Adipocyte (in vitro differentiated cells): ENCODE measurements at regions not wholly inside any gene's neighbourhood (a gene's known extent, or its start where the extent isn't known, plus 50 kb on each side); places are given as distances from the start of the nearest gene placed in this dataset.
"Not testable (repeated sequence)": the region's sequence is repeated elsewhere in the genome, so short reads cannot be mapped to it uniquely, and the experiment has no call there.

ENCODE experiments used
- DNase-seq: peaks from one replicate; pipeline ENCODE4 v3.0.0-alpha.2; 2015; ENCODE audit warnings: low read depth
- H3K27me3 ChIP-seq: replicated peaks from 2 replicates; pipeline ENCODE4 v1.7.0; 2013; ENCODE audit warnings: mild to moderate bottlenecking, low read length, moderate library complexity; ENCODE audit not compliant: control insufficient read depth, insufficient read depth
- H3K36me3 ChIP-seq: 2 replicates; pipeline ENCODE4 v1.7.0; 2013; ENCODE audit warnings: low read length, mild to moderate bottlenecking, moderate library complexity; ENCODE audit not compliant: control insufficient read depth, insufficient read depth, severe bottlenecking
- H3K4me1 ChIP-seq: 2 replicates; pipeline ENCODE4 v1.7.0; 2013; ENCODE audit warnings: mild to moderate bottlenecking, low read length, moderate library complexity; ENCODE audit not compliant: control insufficient read depth, insufficient read depth
- H3K4me3 ChIP-seq: 2 replicates; pipeline ENCODE4 v1.7.0; 2013; ENCODE audit warnings: mild to moderate bottlenecking, low read length, moderate library complexity
- H3K9ac ChIP-seq: 2 replicates; pipeline ENCODE4 v1.7.0; 2013; ENCODE audit warnings: mild to moderate bottlenecking, low read length, moderate library complexity
- H3K9me3 ChIP-seq: 2 replicates; pipeline ENCODE4 v1.7.0; 2013; ENCODE audit warnings: mild to moderate bottlenecking, low read length, moderate library complexity; ENCODE audit not compliant: control insufficient read depth

- DNase-seq, result peak; percentile 80
- Histone ChIP-seq H3K4me3 (no peak overlapping the region), H3K9me3 (no peaks in the 10 kb centered on the region), H3K4me1 (peaks cover 8% of the 10 kb centered on the region), H3K36me3 (no peaks in the 10 kb centered on the region), H3K9ac (no peak overlapping the region), H3K27me3 (no peaks in the 10 kb centered on the region)
Observed at GRCh38 chr13:65336916-65337315, 1893.2 kb downstream of the PCDH9 start.

- Histone ChIP-seq H3K36me3 (no peaks in the 10 kb centered on the region), H3K4me1 (peaks cover 8% of the 10 kb centered on the region), H3K27me3 (no peaks in the 10 kb centered on the region), H3K9ac (no peak overlapping the region), H3K4me3 (no peak overlapping the region), H3K9me3 (no peaks in the 10 kb centered on the region)
- no peak for DNase-seq
Observed at GRCh38 chr13:65336087-65336749, 1893.9 kb downstream of the PCDH9 start.

- no peaks in the 10 kb centered on the region for H3K4me1 ChIP-seq
- no peak overlapping the region for H3K4me3 ChIP-seq
- H3K36me3 ChIP-seq, result no peaks in the 10 kb centered on the region
- H3K27me3 ChIP-seq, result no peaks in the 10 kb centered on the region
- H3K9me3 ChIP-seq, result no peaks in the 10 kb centered on the region
- no peak overlapping the region for H3K9ac ChIP-seq
- no peak for DNase-seq
Observed at GRCh38 chr13:65330691-65331090, 1899.4 kb downstream of the PCDH9 start.

- no peak for DNase-seq
- Histone ChIP-seq H3K36me3 (no peaks in the 10 kb centered on the region), H3K4me3 (no peak overlapping the region), H3K9me3 (no peaks in the 10 kb centered on the region), H3K4me1 (no peaks in the 10 kb centered on the region), H3K27me3 (no peaks in the 10 kb centered on the region), H3K9ac (no peak overlapping the region)
Observed at GRCh38 chr13:65330287-65330686, 1899.8 kb downstream of the PCDH9 start.

- H3K9me3 ChIP-seq, result not testable (repeated sequence)
Observed at GRCh38 chr13:65323192-65323591, 1906.9 kb downstream of the PCDH9 start.

GRCh38 chr13:65321423-65321822 is 1908.7 kb downstream of the PCDH9 start:
- H3K9me3 ChIP-seq, H3K36me3 ChIP-seq, H3K27me3 ChIP-seq, H3K4me1 ChIP-seq, H3K4me3 ChIP-seq, DNase-seq, H3K9ac ChIP-seq: not testable (repeated sequence)

More at GRCh38 chr13:65323192-65323591, 1906.9 kb downstream of the PCDH9 start:
- not testable (repeated sequence) for H3K36me3 ChIP-seq, H3K4me3 ChIP-seq, H3K9ac ChIP-seq, DNase-seq, H3K4me1 ChIP-seq, H3K27me3 ChIP-seq

GRCh38 chr13:65314008-65314407 is 1916.1 kb downstream of the PCDH9 start:
- Histone ChIP-seq H3K9me3 (no peaks in the 10 kb centered on the region), H3K4me1 (no peaks in the 10 kb centered on the region), H3K27me3 (no peaks in the 10 kb centered on the region), H3K4me3 (no peak overlapping the region), H3K9ac (no peak overlapping the region), H3K36me3 (no peaks in the 10 kb centered on the region)
- DNase-seq, result no peak

GRCh38 chr13:65310663-65311328 is 1919.3 kb downstream of the PCDH9 start:
- Histone ChIP-seq H3K4me3 (no peak overlapping the region), H3K9me3 (no peaks in the 10 kb centered on the region), H3K4me1 (no peaks in the 10 kb centered on the region), H3K36me3 (no peaks in the 10 kb centered on the region), H3K9ac (no peak overlapping the region), H3K27me3 (no peaks in the 10 kb centered on the region)
- no peak for DNase-seq

- Histone ChIP-seq H3K9ac (no peak overlapping the region), H3K36me3 (no peaks in the 10 kb centered on the region), H3K9me3 (no peaks in the 10 kb centered on the region), H3K4me3 (no peak overlapping the region), H3K27me3 (no peaks in the 10 kb centered on the region), H3K4me1 (no peaks in the 10 kb centered on the region)
- no peak for DNase-seq
Observed at GRCh38 chr13:65309906-65310305, 1920.2 kb downstream of the PCDH9 start.

GRCh38 chr13:65308729-65309128 is 1921.4 kb downstream of the PCDH9 start:
- H3K27me3 ChIP-seq, DNase-seq, H3K4me3 ChIP-seq, H3K36me3 ChIP-seq, H3K4me1 ChIP-seq, H3K9ac ChIP-seq, H3K9me3 ChIP-seq: not testable (repeated sequence)

GRCh38 chr13:65307056-65307455 is 1923.1 kb downstream of the PCDH9 start:
- no peaks in the 10 kb centered on the region for H3K27me3 ChIP-seq
- H3K9me3 ChIP-seq, result no peaks in the 10 kb centered on the region
- no peaks in the 10 kb centered on the region for H3K36me3 ChIP-seq
- H3K4me3 ChIP-seq, result no peak overlapping the region
- H3K4me1 ChIP-seq, result no peaks in the 10 kb centered on the region
- H3K9ac ChIP-seq, result no peak overlapping the region
- DNase-seq, result no peak

- no peak for DNase-seq
- no peaks in the 10 kb centered on the region for H3K27me3 ChIP-seq
- no peak overlapping the region for H3K4me3 ChIP-seq
- no peaks in the 10 kb centered on the region for H3K9me3 ChIP-seq
- no peak overlapping the region for H3K9ac ChIP-seq
- H3K4me1 ChIP-seq, result no peaks in the 10 kb centered on the region
- H3K36me3 ChIP-seq, result no peaks in the 10 kb centered on the region
Observed at GRCh38 chr13:65302691-65303090, 1927.4 kb downstream of the PCDH9 start.
